ENCODE measurements at regions not wholly inside any gene's neighbourhood (a gene's known extent, or its start where the extent isn't known, plus 50 kb on each side); places are given as distances from the start of the nearest gene placed in this dataset.
"Not testable (repeated sequence)": the region's sequence is repeated elsewhere in the genome, so short reads cannot be mapped to it uniquely, and the experiment has no call there.

- Histone ChIP-seq H3K9me3 (no peaks in the 10 kb centered on the region; the same call in 1 of the 2 replicates), H3K36me3 (no peaks in the 10 kb centered on the region)
- DNase-seq, result peak; percentile 44
Observed at GRCh38 chr7:4479367-4480039, 202.6 kb upstream of the FOXK1 start.

GRCh38 chr7:4480131-4480530 is 202.0 kb upstream of the FOXK1 start:
- H3K36me3 ChIP-seq, H3K9me3 ChIP-seq, DNase-seq, H3K27me3 ChIP-seq, H3K4me3 ChIP-seq: not testable (repeated sequence)

More at GRCh38 chr7:4479367-4480039, 202.6 kb upstream of the FOXK1 start:
- H3K27me3 ChIP-seq, result no peaks in the 10 kb centered on the region
- no peak overlapping the region for H3K4me3 ChIP-seq

GRCh38 chr7:4483851-4484250 is 198.2 kb upstream of the FOXK1 start:
- Histone ChIP-seq H3K36me3 (no peaks in the 10 kb centered on the region), H3K9me3 (no peaks in the 10 kb centered on the region; the same call in 1 of the 2 replicates), H3K27me3 (no peaks in the 10 kb centered on the region), H3K4me3 (no peak overlapping the region)
- DNase-seq, result no peak

- no peaks in the 10 kb centered on the region; the same call in 1 of the 2 replicates for H3K9me3 ChIP-seq
- no peaks in the 10 kb centered on the region for H3K36me3 ChIP-seq
- H3K4me3 ChIP-seq, result no peak overlapping the region
- no peaks in the 10 kb centered on the region for H3K27me3 ChIP-seq
- no peak for DNase-seq
Observed at GRCh38 chr7:4484545-4484944, 197.6 kb upstream of the FOXK1 start.

GRCh38 chr7:4486907-4487306 is 195.2 kb upstream of the FOXK1 start:
- H3K4me3 ChIP-seq, result no peak overlapping the region
- no peak for DNase-seq
- no peaks in the 10 kb centered on the region; the same call in 1 of the 2 replicates for H3K9me3 ChIP-seq
- no peaks in the 10 kb centered on the region for H3K36me3 ChIP-seq
- H3K27me3 ChIP-seq, result no peaks in the 10 kb centered on the region

- not testable (repeated sequence) for H3K36me3 ChIP-seq, DNase-seq, H3K27me3 ChIP-seq, H3K9me3 ChIP-seq, H3K4me3 ChIP-seq
Observed at GRCh38 chr7:4496911-4497310, 185.2 kb upstream of the FOXK1 start.

GRCh38 chr7:4500812-4501211 is 181.3 kb upstream of the FOXK1 start:
- Histone ChIP-seq H3K9me3 (no peaks in the 10 kb centered on the region), H3K36me3 (no peaks in the 10 kb centered on the region), H3K27me3 (no peaks in the 10 kb centered on the region), H3K4me3 (no peak overlapping the region)
- no peak for DNase-seq

GRCh38 chr7:4507886-4508285 is 174.2 kb upstream of the FOXK1 start:
- not testable (repeated sequence) for H3K9me3 ChIP-seq, DNase-seq, H3K36me3 ChIP-seq, H3K4me3 ChIP-seq, H3K27me3 ChIP-seq

- Histone ChIP-seq H3K9me3 (no peaks in the 10 kb centered on the region), H3K4me3 (no peak overlapping the region), H3K27me3 (no peaks in the 10 kb centered on the region), H3K36me3 (no peaks in the 10 kb centered on the region)
- no peak for DNase-seq
Observed at GRCh38 chr7:4513450-4513849, 168.6 kb upstream of the FOXK1 start.

- Histone ChIP-seq H3K27me3 (no peaks in the 10 kb centered on the region; the same call in 1 of the 2 replicates), H3K9me3 (no peaks in the 10 kb centered on the region), H3K36me3 (no peaks in the 10 kb centered on the region), H3K4me3 (no peak overlapping the region)
- DNase-seq, result no peak
Observed at GRCh38 chr7:4519819-4520520, 162.1 kb upstream of the FOXK1 start.

GRCh38 chr7:4523219-4523618 is 158.9 kb upstream of the FOXK1 start:
- Histone ChIP-seq H3K36me3 (no peaks in the 10 kb centered on the region), H3K9me3 (no peaks in the 10 kb centered on the region), H3K4me3 (no peak overlapping the region), H3K27me3 (no peaks in the 10 kb centered on the region; the same call in 1 of the 2 replicates)
- no peak for DNase-seq

GRCh38 chr7:4523873-4524272 is 158.2 kb upstream of the FOXK1 start:
- Histone ChIP-seq H3K27me3 (no peaks in the 10 kb centered on the region; the same call in 1 of the 2 replicates), H3K36me3 (no peaks in the 10 kb centered on the region), H3K4me3 (no peak overlapping the region), H3K9me3 (no peaks in the 10 kb centered on the region)
- DNase-seq, result no peak

GRCh38 chr7:4525884-4526283 is 156.2 kb upstream of the FOXK1 start:
- H3K4me3 ChIP-seq, result no peak overlapping the region
- no peak for DNase-seq
- no peaks in the 10 kb centered on the region for H3K9me3 ChIP-seq
- no peaks in the 10 kb centered on the region; the same call in 1 of the 2 replicates for H3K27me3 ChIP-seq
- H3K36me3 ChIP-seq, result no peaks in the 10 kb centered on the region

- H3K4me3 ChIP-seq, result no peak overlapping the region
- peak; percentile 4 for DNase-seq
- no peaks in the 10 kb centered on the region for H3K36me3 ChIP-seq
- H3K9me3 ChIP-seq, result no peaks in the 10 kb centered on the region
- H3K27me3 ChIP-seq, result no peaks in the 10 kb centered on the region; the same call in 1 of the 2 replicates
Observed at GRCh38 chr7:4527988-4528636, 154.0 kb upstream of the FOXK1 start.

GRCh38 chr7:4531236-4531635 is 150.9 kb upstream of the FOXK1 start:
- H3K9me3 ChIP-seq, result no peaks in the 10 kb centered on the region
- no peaks in the 10 kb centered on the region for H3K27me3 ChIP-seq
- H3K36me3 ChIP-seq, result no peaks in the 10 kb centered on the region
- H3K4me3 ChIP-seq, result no peak overlapping the region
- no peak for DNase-seq

- H3K9me3 ChIP-seq, H3K27me3 ChIP-seq, H3K4me3 ChIP-seq, H3K36me3 ChIP-seq: not testable (repeated sequence)
- peak; percentile 5 for DNase-seq
Observed at GRCh38 chr7:4533339-4533738, 148.8 kb upstream of the FOXK1 start.

GRCh38 chr7:4549681-4550080 is 132.4 kb upstream of the FOXK1 start:
- peak; percentile 89 for DNase-seq
- H3K4me3 ChIP-seq, result no peak overlapping the region
- peaks cover 6% of the 10 kb centered on the region for H3K9me3 ChIP-seq
- H3K36me3 ChIP-seq, result no peaks in the 10 kb centered on the region
- H3K27me3 ChIP-seq, result no peaks in the 10 kb centered on the region
